Lung (tissue), 11 donors: ENCODE measurements at regions not wholly inside any gene's neighbourhood (a gene's known extent, or its start where the extent isn't known, plus 50 kb on each side); places are given as distances from the start of the nearest gene placed in this dataset.

ENCODE experiments used
- ATAC-seq: fragments of 200-7000 bp; cut with Tn5 transposase; one replicate; pipeline ENCODE4 v1.9.1; 2020; ENCODE audit warnings: moderate number of reproducible peaks; ENCODE audit not compliant: insufficient read depth, low FRiP score
- DNase-seq, 3 donors: peaks; one replicate each; pipeline ENCODE4 v3.0.0-alpha.2; 2013 to 2017
- H3K27ac ChIP-seq, 2 donors: one replicate each; pipeline ENCODE4 v1.5.1; 2013; ENCODE audit warnings: mild to moderate bottlenecking in 2 of 2, moderate library complexity in 2 of 2, control low read depth in 1 of 2, inconsistent platforms in 1 of 2, low read depth in 1 of 2, low read length in 1 of 2
- H3K27me3 ChIP-seq, 3 donors: one replicate each; pipeline ENCODE4 v1.5.1; 2013; ENCODE audit warnings: low read length in 2 of 3; ENCODE audit not compliant: control insufficient read depth in 3 of 3, insufficient read depth in 3 of 3
- H3K36me3 ChIP-seq, 4 donors: one replicate each; pipeline ENCODE4 v1.5.1; 2013; ENCODE audit warnings: low read length in 4 of 4, mild to moderate bottlenecking in 1 of 4, moderate library complexity in 1 of 4; ENCODE audit not compliant: control insufficient read depth in 4 of 4, insufficient read depth in 4 of 4
- H3K4me1 ChIP-seq, 5 donors: one replicate each; pipeline ENCODE4 v1.5.1; 2013; ENCODE audit warnings: low read length in 5 of 5, mild to moderate bottlenecking in 2 of 5, moderate library complexity in 1 of 5; ENCODE audit not compliant: control insufficient read depth in 5 of 5, insufficient read depth in 5 of 5
- H3K4me3 ChIP-seq: one replicate; pipeline ENCODE4 v1.5.1; 2013; ENCODE audit warnings: mild to moderate bottlenecking, control low read depth, moderate library complexity
- H3K9ac ChIP-seq, 2 donors: one replicate each; pipeline ENCODE4 v1.5.1; 2013; ENCODE audit warnings: low read length in 2 of 2, control low read depth in 1 of 2; ENCODE audit not compliant: insufficient read depth in 1 of 2
- H3K9me3 ChIP-seq, 4 donors: one replicate each; pipeline ENCODE4 v1.5.1; 2013; ENCODE audit warnings: low read length in 3 of 4, mild to moderate bottlenecking in 1 of 4, moderate library complexity in 1 of 4; ENCODE audit not compliant: control insufficient read depth in 4 of 4, insufficient read depth in 3 of 4
- WGBS, 2 donors: extraction: QIAGEN DNeasy Blood & Tissue Kit; methylation state at CpG; one replicate each; pipeline ENCODE4 v1.1.7; 2013; 5-methylcytosine and 5-hydroxymethylcytosine counted together
- TF ChIP-seq, protein P1 (sequence below): IDR thresholded peaks from 2 replicates; pipeline ENCODE4 v1.5.1; 2012; ENCODE audit warnings: mild to moderate bottlenecking; ENCODE audit errors: control extremely low read depth, extremely low read depth
- donor health status: control.
- donor health status: control.
- donor health status: Bipolar disorder and iron deficiency.
- donor health status: healthy.
- donor health status: DM: yes; HTN: yes; CAD: no.

DNA sequence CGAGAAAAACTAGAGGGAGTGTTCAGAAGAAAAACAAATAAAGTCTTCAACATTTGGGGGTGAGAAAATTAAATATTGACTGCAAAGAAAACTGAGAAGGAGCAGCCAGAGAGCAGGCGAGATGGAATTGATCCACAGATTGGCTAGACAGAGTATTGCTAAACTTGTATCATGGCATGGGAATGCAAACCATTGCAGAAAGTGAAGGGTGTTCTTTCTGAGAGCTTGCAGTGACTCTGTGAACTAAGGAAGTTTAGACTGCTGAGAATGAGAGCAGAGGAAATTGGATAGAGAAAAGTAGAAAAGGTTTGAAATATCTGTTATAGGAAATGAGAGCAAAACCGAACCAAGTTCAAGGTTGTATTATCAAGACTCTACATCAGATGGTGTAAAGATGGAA is 191.5 kb downstream of the HS3ST3A1 start:
- Histone ChIP-seq H3K27me3 (no peaks in the 10 kb centered on the region), H3K9ac (no peak overlapping the region), H3K27ac (no peak overlapping the region), H3K4me1 (peaks cover 2 to 12% (median 8%) of the 10 kb centered on the region in 5 donors), H3K4me3 (no peak overlapping the region), H3K36me3 (no peaks in the 10 kb centered on the region), H3K9me3 (no peaks in the 10 kb centered on the region)
- TF ChIP-seq, protein P1, sequence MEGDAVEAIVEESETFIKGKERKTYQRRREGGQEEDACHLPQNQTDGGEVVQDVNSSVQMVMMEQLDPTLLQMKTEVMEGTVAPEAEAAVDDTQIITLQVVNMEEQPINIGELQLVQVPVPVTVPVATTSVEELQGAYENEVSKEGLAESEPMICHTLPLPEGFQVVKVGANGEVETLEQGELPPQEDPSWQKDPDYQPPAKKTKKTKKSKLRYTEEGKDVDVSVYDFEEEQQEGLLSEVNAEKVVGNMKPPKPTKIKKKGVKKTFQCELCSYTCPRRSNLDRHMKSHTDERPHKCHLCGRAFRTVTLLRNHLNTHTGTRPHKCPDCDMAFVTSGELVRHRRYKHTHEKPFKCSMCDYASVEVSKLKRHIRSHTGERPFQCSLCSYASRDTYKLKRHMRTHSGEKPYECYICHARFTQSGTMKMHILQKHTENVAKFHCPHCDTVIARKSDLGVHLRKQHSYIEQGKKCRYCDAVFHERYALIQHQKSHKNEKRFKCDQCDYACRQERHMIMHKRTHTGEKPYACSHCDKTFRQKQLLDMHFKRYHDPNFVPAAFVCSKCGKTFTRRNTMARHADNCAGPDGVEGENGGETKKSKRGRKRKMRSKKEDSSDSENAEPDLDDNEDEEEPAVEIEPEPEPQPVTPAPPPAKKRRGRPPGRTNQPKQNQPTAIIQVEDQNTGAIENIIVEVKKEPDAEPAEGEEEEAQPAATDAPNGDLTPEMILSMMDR = no peak
- DNase-seq (no peak), ATAC-seq (no peak)
- WGBS, 2 donors = 64 to 76% methylated on average over 3 of the region's 3 CpGs

DNA sequence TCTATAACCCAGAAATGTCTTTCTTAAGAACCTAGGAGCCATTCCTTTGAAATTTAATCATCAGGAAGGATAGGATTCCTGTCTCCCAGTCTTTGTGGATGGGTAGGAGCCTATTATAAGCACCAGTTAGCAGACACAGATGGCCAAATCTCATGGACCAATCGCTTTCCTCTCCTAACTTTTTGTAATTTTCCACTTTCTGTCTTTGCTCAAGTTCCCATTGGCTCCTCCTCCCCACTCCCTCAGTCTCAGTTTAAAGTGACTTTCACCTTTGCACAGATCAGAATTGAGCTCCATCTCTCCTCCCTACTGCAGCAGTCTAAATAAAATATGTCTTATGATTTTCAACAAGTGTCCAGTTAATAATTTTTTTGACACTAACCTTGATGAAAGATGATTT is 192.3 kb downstream of the HS3ST3A1 start:
- no peak for ATAC-seq
- Histone ChIP-seq H3K27ac (no peak overlapping the region), H3K9me3 (no peaks in the 10 kb centered on the region), H3K27me3 (no peaks in the 10 kb centered on the region), H3K4me1 (peaks cover 2 to 12% (median 8%) of the 10 kb centered on the region in 5 donors), H3K4me3 (no peak overlapping the region), H3K36me3 (no peaks in the 10 kb centered on the region), H3K9ac (no peak overlapping the region)
- TF ChIP-seq, protein P1 = no peak
- no peak for DNase-seq
- WGBS, 2 donors = 81 to 92% methylated on average over 1 of the region's 1 CpG

DNA sequence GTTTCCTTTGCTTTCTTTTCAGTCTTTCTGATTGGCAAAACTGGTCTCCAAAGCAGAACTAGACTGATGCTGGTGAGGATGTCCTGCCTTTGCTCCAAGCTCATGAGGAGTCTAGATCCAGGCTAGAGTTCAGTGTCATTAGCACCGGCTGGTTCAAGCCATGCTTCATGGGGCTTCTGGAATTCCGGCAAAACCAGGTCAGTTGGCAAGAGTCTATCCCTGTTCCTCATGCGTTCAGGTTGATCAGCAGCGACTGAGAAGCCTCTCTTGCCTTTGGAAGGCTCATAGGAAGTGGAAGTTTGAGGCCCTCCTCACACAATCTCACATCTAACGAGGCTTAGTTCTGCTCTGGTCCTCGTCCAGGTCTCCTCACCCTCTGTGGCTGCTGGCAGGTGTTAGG is 194.3 kb downstream of the HS3ST3A1 start:
- H3K9ac ChIP-seq = no peak overlapping the region
- ATAC-seq = no peak
- no peaks in the 10 kb centered on the region for H3K27me3 ChIP-seq
- 92 to 93% methylated on average over 6 of the region's 6 CpGs for WGBS, 2 donors
- no peaks in the 10 kb centered on the region for H3K9me3 ChIP-seq
- TF ChIP-seq, protein P1 = no peak
- no peaks in the 10 kb centered on the region for H3K36me3 ChIP-seq
- no peak overlapping the region for H3K4me3 ChIP-seq
- peaks cover 0 to 12% (median 8%) of the 10 kb centered on the region in 5 donors for H3K4me1 ChIP-seq
- no peak for DNase-seq
- no peak overlapping the region for H3K27ac ChIP-seq

DNA sequence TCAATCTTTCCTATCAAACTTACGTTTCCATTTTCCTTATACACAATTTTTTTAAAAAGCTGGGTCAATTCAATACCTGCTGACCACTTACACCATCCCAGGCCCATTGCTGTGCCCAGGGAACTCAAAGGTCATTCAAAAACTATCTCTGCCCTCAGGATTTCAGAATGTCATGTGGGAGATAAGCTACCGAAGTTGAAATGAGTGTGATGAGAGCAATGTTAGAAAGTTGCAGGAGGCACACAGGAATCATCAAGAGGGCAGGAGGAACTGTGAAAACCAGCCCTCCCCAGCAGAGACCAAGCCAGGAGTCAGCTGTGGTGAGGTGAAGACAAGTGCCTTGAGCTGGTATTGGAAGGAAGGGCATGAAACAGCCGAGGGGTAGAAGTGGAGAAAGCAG is 195.9 kb downstream of the HS3ST3A1 start:
- no peak for DNase-seq

More for the DNA sequence above, 195.9 kb downstream of the HS3ST3A1 start:
- Histone ChIP-seq H3K9ac (no peak overlapping the region), H3K27me3 (no peaks in the 10 kb centered on the region), H3K4me1 (peaks cover 0 to 6% (median 3%) of the 10 kb centered on the region in 5 donors), H3K27ac (no peak overlapping the region), H3K36me3 (no peaks in the 10 kb centered on the region), H3K9me3 (no peaks in the 10 kb centered on the region), H3K4me3 (no peak overlapping the region)
- TF ChIP-seq, protein P1 = no peak
- 56 to 68% methylated on average over 3 of the region's 3 CpGs for WGBS, 2 donors
- ATAC-seq = no peak
